ENCODE measurements at regions not wholly inside any gene's neighbourhood (a gene's known extent, or its start where the extent isn't known, plus 50 kb on each side); places are given as distances from the start of the nearest gene placed in this dataset.

DNA sequence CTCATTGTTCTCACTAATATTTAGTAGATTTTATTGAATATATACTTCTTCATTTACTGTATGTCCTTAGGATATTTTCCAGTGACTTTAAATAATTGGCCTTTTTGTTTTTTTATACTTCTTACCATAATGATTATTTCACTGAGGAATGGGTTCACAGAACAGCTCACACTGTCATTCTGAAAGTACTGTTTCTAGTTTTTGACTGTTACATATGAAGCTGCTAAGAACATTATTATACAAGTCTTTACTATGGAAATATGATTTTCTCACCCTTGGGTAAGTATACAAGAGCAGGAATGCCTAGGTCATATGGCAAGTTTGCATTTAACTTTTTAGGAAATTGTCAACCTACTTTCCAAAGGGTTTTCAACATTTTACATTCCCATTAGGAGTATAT lies 343.1 kb downstream of the CCER1 start:
- Histone ChIP-seq H3K56ac (ENCODE audit: insufficient read length, low read depth, low read length) (no peak overlapping the region), H3T11ph (ENCODE audit: low read length) (no peak overlapping the region), H3K23me2 (ENCODE audit: insufficient read length, low read depth, low read length, poor library complexity, severe bottlenecking) (no peaks in the 10 kb centered on the region), H2BK12ac (ENCODE audit: insufficient read length, low read depth, low read length) (no peak overlapping the region), H3K9me3 (ENCODE audit: control insufficient read depth, low read depth, low read length) (no peaks in the 10 kb centered on the region), H2AK5ac (ENCODE audit: insufficient read length, low read length) (no peak overlapping the region), H2BK5ac (ENCODE audit: insufficient read length, low read length) (no peak overlapping the region), H3K9ac (ENCODE audit: extremely low read depth, insufficient read length, low read length) (no peak overlapping the region), H2AFZ (ENCODE audit: low read length) (no peak overlapping the region), H3K4me2 (ENCODE audit: insufficient read depth, insufficient read length, low read length) (no peak overlapping the region), H2BK120ac (ENCODE audit: low read depth, low read length, poor library complexity, severe bottlenecking) (no peak overlapping the region), H3K23ac (ENCODE audit: insufficient read length, low read depth, low read length) (no peak overlapping the region), H3K14ac (ENCODE audit: insufficient read depth, low read length) (no peak overlapping the region), H3K4me1 (ENCODE audit: insufficient read depth, low read length) (no peaks in the 10 kb centered on the region), H3K27ac (ENCODE audit: insufficient read length, low read depth, low read length) (no peak overlapping the region), H3K79me1 (ENCODE audit: insufficient read depth, low read depth, low read length, poor library complexity, severe bottlenecking) (no peaks in the 10 kb centered on the region), H4K20me1 (ENCODE audit: control insufficient read depth, insufficient read depth, insufficient read length) (no peaks in the 10 kb centered on the region), H3K27me3 (ENCODE audit: insufficient read depth, low read length) (no peaks in the 10 kb centered on the region), H3K18ac (ENCODE audit: insufficient read length, low read depth, low read length) (no peak overlapping the region), H4K91ac (ENCODE audit: insufficient read length, low read depth, low read length) (no peak overlapping the region), H4K5ac (ENCODE audit: insufficient read length, low read depth, low read length) (no peak overlapping the region), H2BK20ac (ENCODE audit: low read depth, low read length, poor library complexity, severe bottlenecking) (no peak overlapping the region), H3K79me2 (ENCODE audit: insufficient read depth, low read length) (no peaks in the 10 kb centered on the region), H4K8ac (replicated peaks; ENCODE audit: insufficient read length, low read depth, low read length) (no peak overlapping the region), H2BK15ac (ENCODE audit: low read depth, low read length) (no peak overlapping the region), H3K4ac (ENCODE audit: low read depth, low read length) (no peak overlapping the region)
- Mint-ChIP-seq H3K4me1 (no peaks in the 10 kb centered on the region), H3K27me3 (ENCODE audit: low read depth) (no peaks in the 10 kb centered on the region), H3K27ac (no peak overlapping the region), H3K9me3 (no peaks in the 10 kb centered on the region), H3K4me3 (no peak overlapping the region), H3K36me3 (ENCODE audit: insufficient read depth in 1 of 3, low read depth in 3 of 3) (no peaks in the 10 kb centered on the region)
- no peak for DNase-seq
- TF ChIP-seq, protein P1, sequence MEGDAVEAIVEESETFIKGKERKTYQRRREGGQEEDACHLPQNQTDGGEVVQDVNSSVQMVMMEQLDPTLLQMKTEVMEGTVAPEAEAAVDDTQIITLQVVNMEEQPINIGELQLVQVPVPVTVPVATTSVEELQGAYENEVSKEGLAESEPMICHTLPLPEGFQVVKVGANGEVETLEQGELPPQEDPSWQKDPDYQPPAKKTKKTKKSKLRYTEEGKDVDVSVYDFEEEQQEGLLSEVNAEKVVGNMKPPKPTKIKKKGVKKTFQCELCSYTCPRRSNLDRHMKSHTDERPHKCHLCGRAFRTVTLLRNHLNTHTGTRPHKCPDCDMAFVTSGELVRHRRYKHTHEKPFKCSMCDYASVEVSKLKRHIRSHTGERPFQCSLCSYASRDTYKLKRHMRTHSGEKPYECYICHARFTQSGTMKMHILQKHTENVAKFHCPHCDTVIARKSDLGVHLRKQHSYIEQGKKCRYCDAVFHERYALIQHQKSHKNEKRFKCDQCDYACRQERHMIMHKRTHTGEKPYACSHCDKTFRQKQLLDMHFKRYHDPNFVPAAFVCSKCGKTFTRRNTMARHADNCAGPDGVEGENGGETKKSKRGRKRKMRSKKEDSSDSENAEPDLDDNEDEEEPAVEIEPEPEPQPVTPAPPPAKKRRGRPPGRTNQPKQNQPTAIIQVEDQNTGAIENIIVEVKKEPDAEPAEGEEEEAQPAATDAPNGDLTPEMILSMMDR (conservative IDR thresholded peaks at IDR 0.05), result no peak

Measured in H9 (cell line).